ENCODE measurements at regions not wholly inside any gene's neighbourhood (a gene's known extent, or its start where the extent isn't known, plus 50 kb on each side); places are given as distances from the start of the nearest gene placed in this dataset.
"Not testable (repeated sequence)": the region's sequence is repeated elsewhere in the genome, so short reads cannot be mapped to it uniquely, and the experiment has no call there.

- DNase-seq (no peak), ATAC-seq (no peak)
- Histone ChIP-seq H3K4me3 (no peak overlapping the region), H3K27me3 (no peaks in the 10 kb centered on the region), H3K27ac (no peak overlapping the region), H3K4me1 (no peaks in the 10 kb centered on the region), H3K36me3 (no peaks in the 10 kb centered on the region), H3K9me3 (no peaks in the 10 kb centered on the region)
- no peak for TF ChIP-seq CTCF (IDR thresholded peaks at IDR 0.05)
- intact Hi-C loops (cut with DNase I), result no loop called here
- WGBS, 2 donors, result 70 to 78% methylated on average over 4 of the region's 4 CpGs
Observed at GRCh38 chr9:26132746-26133312, 454.6 kb upstream of the TUSC1 start.

GRCh38 chr9:26131886-26132285 lies 453.6 kb upstream of the TUSC1 start:
- ATAC-seq (no peak), DNase-seq (no peak)
- Histone ChIP-seq H3K27ac (no peak overlapping the region), H3K4me3 (no peak overlapping the region), H3K36me3 (no peaks in the 10 kb centered on the region), H3K27me3 (no peaks in the 10 kb centered on the region), H3K9me3 (no peaks in the 10 kb centered on the region), H3K4me1 (no peaks in the 10 kb centered on the region)
- no peak for TF ChIP-seq CTCF (IDR thresholded peaks at IDR 0.05)
- intact Hi-C loops (cut with DNase I), result no loop called here
- 72 to 86% methylated on average over 1 of the region's 1 CpG for WGBS, 2 donors

- Histone ChIP-seq H3K36me3 (no peaks in the 10 kb centered on the region), H3K4me3 (no peak overlapping the region), H3K27me3 (no peaks in the 10 kb centered on the region), H3K9me3 (no peaks in the 10 kb centered on the region), H3K4me1 (no peaks in the 10 kb centered on the region), H3K27ac (no peak overlapping the region)
- WGBS, 2 donors, result 83 to 85% methylated on average over 2 of the region's 2 CpGs
- intact Hi-C loops (cut with DNase I), result no loop called here
- no peak for ATAC-seq
- no peak for TF ChIP-seq CTCF (IDR thresholded peaks at IDR 0.05)
- DNase-seq, result no peak
Observed at GRCh38 chr9:26129217-26129616, 451.0 kb upstream of the TUSC1 start.

- Histone ChIP-seq H3K4me1 (no peaks in the 10 kb centered on the region), H3K27me3 (no peaks in the 10 kb centered on the region), H3K4me3 (no peak overlapping the region), H3K9me3 (no peaks in the 10 kb centered on the region), H3K27ac (no peak overlapping the region), H3K36me3 (no peaks in the 10 kb centered on the region)
- no peak for TF ChIP-seq CTCF (IDR thresholded peaks at IDR 0.05)
- WGBS, 2 donors, result 84 to 92% methylated on average over 5 of the region's 5 CpGs
- no peak for ATAC-seq
- no peak for DNase-seq
- intact Hi-C loops (cut with DNase I), result no loop called here
Observed at GRCh38 chr9:26125693-26126092, 447.4 kb upstream of the TUSC1 start.

GRCh38 chr9:26116085-26116484 lies 437.8 kb upstream of the TUSC1 start:
- H3K9me3 ChIP-seq, result peaks cover 0 to 16% (median 0%) of the 10 kb centered on the region in 11 donors
- intact Hi-C loops (cut with DNase I); DNase-seq; H3K4me3 ChIP-seq; H3K36me3 ChIP-seq; ATAC-seq; H3K4me1 ChIP-seq; H3K27ac ChIP-seq; H3K27me3 ChIP-seq: not testable (repeated sequence)
- WGBS, 2 donors, result 44 to 49% methylated on average over 2 of the region's 2 CpGs
